ENCODE measurements at regions not wholly inside any gene's neighbourhood (a gene's known extent, or its start where the extent isn't known, plus 50 kb on each side); places are given as distances from the start of the nearest gene placed in this dataset.

- TF ChIP-seq OSR1 (CRISPR knock-in tag; IDR thresholded peaks at IDR 0.05) (no peak), ZFP30 (CRISPR knock-in tag; IDR thresholded peaks at IDR 0.05) (no peak), CREB5 (CRISPR knock-in tag; IDR thresholded peaks at IDR 0.05; ENCODE audit: low read depth) (no peak), TCF4 (CRISPR knock-in tag; IDR thresholded peaks at IDR 0.05; ENCODE audit: borderline replicate concordance) (no peak), PPARA (CRISPR knock-in tag; IDR thresholded peaks at IDR 0.05; ENCODE audit: borderline replicate concordance) (no peak), ZFP3 (CRISPR knock-in tag; IDR thresholded peaks at IDR 0.05) (no peak), ZC3H10 (CRISPR knock-in tag; IDR thresholded peaks at IDR 0.05) (no peak), GLIS3 (CRISPR knock-in tag; IDR thresholded peaks at IDR 0.05) (no peak), RARB (CRISPR knock-in tag; IDR thresholded peaks at IDR 0.05) (no peak), ZNF8 (CRISPR knock-in tag; IDR thresholded peaks at IDR 0.05) (no peak)
Measured at GRCh38 chr2:234611209-234611608, 114.3 kb upstream of the ARL4C start.

Data from SK-N-SH treated with all-trans-retinoic acid at 6 μM for 48 hours (cell line).